GM19455 (cell line): ENCODE measurements at regions not wholly inside any gene's neighbourhood (a gene's known extent, or its start where the extent isn't known, plus 50 kb on each side); places are given as distances from the start of the nearest gene placed in this dataset.

Experiments used
- ATAC-seq: cut with Tn5 transposase; IDR thresholded peaks from one replicate; pipeline ENCODE4 v1.9.1; 2021; ENCODE audit not compliant: unreplicated experiment

- ATAC-seq, result no peak
Measured at GRCh38 chr12:39240587-39240986, 202.3 kb downstream of the KIF21A start.

GRCh38 chr12:39239490-39240486 is 203.1 kb downstream of the KIF21A start:
- ATAC-seq, result no peak

DNA sequence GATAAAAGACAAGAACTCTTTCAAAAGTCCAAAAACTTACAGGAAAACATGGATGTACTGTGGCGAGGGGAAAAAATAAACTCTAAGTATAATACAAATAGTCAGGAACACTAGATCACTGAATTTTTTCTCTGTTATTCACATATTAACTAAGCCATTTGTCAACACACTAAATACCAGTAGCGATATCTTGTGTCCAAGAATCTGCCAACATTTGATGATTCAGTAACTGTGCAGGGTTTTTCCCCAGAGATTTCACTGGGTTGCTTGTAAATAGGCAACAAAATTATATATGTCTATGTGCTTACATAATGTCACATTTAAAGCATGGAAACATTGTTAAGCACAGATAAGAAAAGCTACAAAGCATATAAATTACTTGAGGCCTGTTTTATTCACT is 205.9 kb downstream of the KIF21A start:
- ATAC-seq, result no peak

- no peak for ATAC-seq
Measured at GRCh38 chr12:39235990-39236767, 206.7 kb downstream of the KIF21A start.

DNA sequence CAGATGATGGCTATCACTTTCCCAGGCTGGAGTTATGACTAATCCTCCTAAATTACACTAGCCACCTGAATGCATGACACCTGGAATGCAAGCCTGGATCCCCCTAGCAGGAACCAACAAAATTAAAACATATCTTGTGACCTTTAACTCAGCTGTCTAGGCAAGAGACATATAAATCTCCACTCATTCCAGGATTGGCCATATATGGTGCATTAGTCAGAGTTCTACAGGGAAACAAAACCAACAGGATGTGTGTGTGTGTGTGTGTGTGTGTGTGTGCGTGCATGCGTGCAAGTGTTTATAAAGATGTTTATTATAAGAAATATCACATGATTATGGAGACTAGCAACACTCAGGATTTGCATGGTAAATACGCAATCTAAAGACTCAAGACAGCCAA is 212.8 kb downstream of the KIF21A start:
- ATAC-seq, result no peak

DNA sequence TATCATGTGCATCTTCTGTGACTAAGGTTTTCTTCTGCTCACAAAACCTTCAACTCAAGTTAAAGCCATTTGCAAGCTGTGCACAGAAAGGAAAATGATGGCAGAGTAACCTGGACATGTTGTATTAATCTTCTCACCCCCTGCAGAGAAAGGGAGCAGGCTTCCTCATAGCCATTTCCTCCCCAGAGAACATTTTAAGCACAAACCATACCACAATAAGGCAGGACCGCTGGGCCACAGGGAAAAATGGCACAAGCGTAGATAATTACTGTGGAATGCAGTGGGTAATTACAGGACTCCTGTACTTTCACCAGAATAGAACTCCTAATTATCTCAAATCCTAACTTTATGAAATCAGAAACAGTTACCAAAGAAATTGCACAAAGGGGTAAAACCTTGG is 215.7 kb downstream of the KIF21A start:
- no peak for ATAC-seq

- ATAC-seq, result no peak
Measured at GRCh38 chr12:39224971-39225370, 217.9 kb downstream of the KIF21A start.

GRCh38 chr12:39205969-39206368 is 237.0 kb downstream of the KIF21A start:
- no peak for ATAC-seq

DNA sequence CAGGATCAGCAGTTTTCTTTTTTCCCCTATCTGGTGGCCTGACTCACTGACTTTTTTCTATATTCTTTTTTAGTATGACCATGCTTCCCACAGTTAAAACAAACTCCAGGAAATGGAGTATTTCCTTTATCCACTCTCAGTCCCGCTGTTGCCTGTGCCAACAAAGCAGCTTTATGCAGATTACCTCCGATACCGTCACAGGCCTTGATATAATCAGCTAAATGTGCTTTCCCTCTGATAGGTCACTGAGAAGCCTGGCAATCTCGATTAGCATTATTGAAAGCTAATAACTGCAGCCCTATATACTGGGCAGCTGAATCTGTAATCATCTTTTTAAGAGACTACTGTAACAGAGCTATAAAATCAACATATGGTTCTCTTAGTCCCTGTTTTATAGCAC is 243.6 kb downstream of the KIF21A start:
- ATAC-seq, result no peak

DNA sequence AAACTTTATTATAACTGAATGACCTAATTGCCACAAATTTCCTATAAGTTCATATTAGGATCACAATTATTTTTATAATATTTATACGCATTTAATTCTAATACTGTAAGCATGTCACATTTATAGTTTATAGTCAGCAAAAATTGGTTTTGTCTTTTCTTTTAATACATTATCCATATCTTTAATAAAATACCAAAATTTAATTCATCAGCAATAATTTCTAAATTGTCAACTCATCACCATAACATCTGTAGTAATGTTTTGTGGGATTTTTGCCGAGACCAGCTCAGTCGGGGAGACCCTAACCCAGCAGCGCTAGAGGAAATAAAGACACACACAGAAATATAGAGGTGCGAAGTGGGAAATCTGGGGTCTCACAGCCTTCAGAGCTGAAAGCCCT is 254.2 kb downstream of the KIF21A start:
- no peak for ATAC-seq

GRCh38 chr12:39186744-39187143 is 256.2 kb downstream of the KIF21A start:
- no peak for ATAC-seq

- no peak for ATAC-seq
Measured at GRCh38 chr12:39178837-39179236, 264.1 kb downstream of the KIF21A start.

DNA sequence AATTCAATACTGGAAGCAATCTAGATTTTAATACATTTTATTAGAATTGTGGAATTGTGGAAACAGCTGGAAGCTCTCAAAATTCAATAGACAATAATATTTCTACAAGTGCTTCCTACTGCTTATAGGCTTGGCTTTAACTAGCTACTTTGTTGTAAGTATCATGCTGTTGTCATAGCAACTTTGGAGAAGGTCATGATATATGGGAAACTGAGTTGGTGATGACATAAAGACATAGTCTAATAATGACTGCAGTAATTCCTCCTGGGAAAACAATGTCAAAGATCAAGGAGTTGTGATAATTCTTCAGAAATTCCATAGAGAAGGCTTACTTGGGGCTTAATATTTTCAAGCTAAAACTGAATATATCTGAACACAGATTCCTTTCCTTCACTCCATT is 266.6 kb downstream of the KIF21A start:
- ATAC-seq, result no peak

DNA sequence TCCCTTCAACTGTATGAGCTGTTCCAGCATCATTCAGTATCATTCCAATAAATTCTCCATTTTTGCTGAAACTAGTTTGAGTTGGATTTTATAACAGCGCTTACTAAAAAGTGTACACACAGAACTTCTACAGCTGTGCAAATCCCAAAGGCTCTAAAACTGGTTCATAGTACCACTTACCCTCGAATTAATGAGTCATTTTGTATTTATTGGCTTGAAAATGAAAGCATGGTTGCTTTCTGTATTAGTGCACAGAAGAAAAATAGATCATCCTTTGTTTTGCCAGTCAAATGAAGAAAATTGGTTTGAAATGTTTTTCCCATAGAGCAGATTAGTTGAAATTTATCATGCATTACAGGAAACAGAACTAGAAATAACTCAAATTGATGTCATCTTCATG is 268.3 kb upstream of the CPNE8 start:
- ATAC-seq, result no peak

DNA sequence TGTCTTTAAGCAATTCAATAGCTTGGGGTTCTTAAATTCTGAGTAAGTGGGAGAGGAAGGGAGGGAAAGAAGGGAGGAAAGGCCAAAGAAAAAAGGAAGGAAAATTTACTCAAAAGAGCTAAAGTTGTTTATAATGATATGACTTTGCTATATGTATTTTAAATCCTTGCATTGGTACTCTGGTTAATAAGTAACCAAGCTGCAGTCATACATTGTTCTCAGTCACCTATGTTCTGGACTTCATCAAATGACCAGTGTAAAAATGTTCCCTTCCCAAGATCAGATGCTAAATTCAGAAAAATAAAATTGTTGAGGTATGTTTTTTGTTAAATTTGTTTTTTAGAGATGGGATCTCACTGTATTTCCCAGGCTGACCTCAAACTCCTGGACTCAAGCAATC is 259.9 kb upstream of the CPNE8 start:
- no peak for ATAC-seq

- ATAC-seq, result no peak
Measured at GRCh38 chr12:39161465-39162085, 256.2 kb upstream of the CPNE8 start.

- ATAC-seq, result no peak
Measured at GRCh38 chr12:39157696-39158342, 252.4 kb upstream of the CPNE8 start.

DNA sequence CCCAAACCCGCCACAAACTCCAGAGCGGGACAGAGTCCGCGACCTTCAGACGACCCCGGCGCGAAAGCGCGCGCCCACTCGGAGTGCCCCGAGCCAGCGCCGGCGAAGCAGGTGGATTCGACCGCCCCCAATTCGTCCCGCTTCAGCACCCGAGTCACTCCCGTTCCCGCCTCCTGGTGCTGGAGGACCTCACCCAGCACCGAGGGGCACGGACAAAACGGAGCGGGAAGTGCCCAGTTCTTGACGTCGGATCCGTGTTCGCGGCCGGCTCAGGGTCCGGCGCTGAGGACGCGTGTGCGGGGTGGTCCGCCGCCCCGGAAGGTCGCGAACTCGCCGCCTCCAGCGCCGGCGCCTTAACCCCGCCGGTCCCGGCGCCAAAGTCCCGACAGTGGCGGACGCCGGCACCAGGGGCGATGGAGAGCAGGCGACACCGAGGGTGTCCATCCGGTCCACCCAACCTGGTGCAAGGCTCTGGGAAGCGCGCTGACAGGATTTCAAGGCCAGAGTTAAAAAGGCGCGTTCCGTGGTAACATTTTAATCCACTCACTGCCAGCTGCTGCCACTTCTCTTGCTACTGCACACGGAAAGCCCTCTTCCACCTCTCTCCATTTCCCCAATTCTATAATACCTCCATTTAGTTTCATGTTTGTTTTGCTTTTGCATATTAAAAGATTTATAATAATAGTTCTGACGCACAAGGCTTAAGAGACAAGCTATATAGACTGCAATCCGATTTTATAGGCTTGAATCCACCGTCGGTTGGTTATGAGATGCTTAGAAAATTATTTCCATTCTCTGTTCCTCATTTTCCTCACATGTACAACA is 240.0 kb upstream of the CPNE8 start:
- ATAC-seq, result no peak

DNA sequence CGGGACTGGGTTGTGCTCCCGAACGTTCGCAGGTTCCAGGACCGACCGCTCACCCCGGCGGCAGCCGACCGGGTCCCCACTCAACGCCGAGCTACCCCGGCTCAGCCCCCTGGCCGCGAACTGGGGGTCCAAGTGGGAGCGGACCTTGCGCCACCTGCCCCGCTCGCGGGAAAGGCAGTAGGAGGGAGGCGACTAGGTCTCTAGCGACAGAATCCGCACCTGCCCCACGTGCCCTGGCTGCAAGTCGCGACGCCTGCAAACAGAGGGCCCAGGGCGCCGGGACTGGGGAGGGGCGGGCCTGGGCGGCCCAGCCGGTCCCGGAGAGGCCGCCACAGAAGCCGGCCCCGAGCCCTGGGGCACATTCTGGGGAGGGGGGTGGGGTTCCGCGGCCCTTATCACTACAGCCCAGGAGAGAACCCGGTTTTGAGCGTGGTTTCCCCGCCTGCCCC is 239.2 kb upstream of the CPNE8 start:
- ATAC-seq, result no peak

- no peak for ATAC-seq
Measured at GRCh38 chr12:39138268-39138667, 232.9 kb upstream of the CPNE8 start.
